H9 (cell line): ENCODE measurements at regions not wholly inside any gene's neighbourhood (a gene's known extent, or its start where the extent isn't known, plus 50 kb on each side); places are given as distances from the start of the nearest gene placed in this dataset.

Experiments
- DNase-seq: peaks from one replicate; pipeline ENCODE4 v3.0.0-alpha.2; 2017
- H2AFZ ChIP-seq: one replicate; pipeline ENCODE4 v1.6.1; 2013; ENCODE audit warnings: mild to moderate bottlenecking, low read length, control low read depth, moderate library complexity
- H2AK5ac ChIP-seq: 2 replicates; pipeline ENCODE4 v1.6.1; 2013; ENCODE audit warnings: low read length, control low read depth, mixed read lengths; ENCODE audit not compliant: insufficient read length
- H2BK120ac ChIP-seq: one replicate; pipeline ENCODE4 v1.6.1; 2013; ENCODE audit warnings: low read depth, mild to moderate bottlenecking, low read length, control low read depth, inconsistent platforms; ENCODE audit not compliant: poor library complexity, severe bottlenecking
- H2BK12ac ChIP-seq: 2 replicates; pipeline ENCODE4 v1.6.1; 2013; ENCODE audit warnings: low read length, control low read depth, mixed read lengths, low read depth; ENCODE audit not compliant: insufficient read length
- H2BK15ac ChIP-seq: 2 replicates; pipeline ENCODE4 v1.6.1; 2013; ENCODE audit warnings: low read depth, low read length, control low read depth
- H2BK20ac ChIP-seq: one replicate; pipeline ENCODE4 v1.6.1; 2013; ENCODE audit warnings: low read depth, mild to moderate bottlenecking, low read length, control low read depth, inconsistent platforms; ENCODE audit not compliant: poor library complexity, severe bottlenecking
- H2BK5ac ChIP-seq: 2 replicates; pipeline ENCODE4 v1.6.1; 2013; ENCODE audit warnings: low read length, control low read depth, mixed read lengths; ENCODE audit not compliant: insufficient read length
- H3K14ac ChIP-seq: 2 replicates; pipeline ENCODE4 v1.6.1; 2013; ENCODE audit warnings: low read length, control low read depth; ENCODE audit not compliant: insufficient read depth
- H3K18ac ChIP-seq: 2 replicates; pipeline ENCODE4 v1.6.1; 2013; ENCODE audit warnings: low read depth, mild to moderate bottlenecking, mixed read lengths, low read length, control low read depth; ENCODE audit not compliant: insufficient read length
- H3K23ac ChIP-seq: 2 replicates; pipeline ENCODE4 v1.6.1; 2013; ENCODE audit warnings: low read length, control low read depth, mixed read lengths, low read depth; ENCODE audit not compliant: insufficient read length
- H3K23me2 ChIP-seq: 2 replicates; pipeline ENCODE4 v1.6.1; 2013; ENCODE audit warnings: low read depth, mild to moderate bottlenecking, mixed read lengths, low read length, control low read depth; ENCODE audit not compliant: insufficient read length, poor library complexity, severe bottlenecking
- H3K27ac ChIP-seq: 2 replicates; pipeline ENCODE4 v1.5.1; 2013; ENCODE audit warnings: low read length, control low read depth, mixed read lengths, low read depth; ENCODE audit not compliant: insufficient read length
- H3K27me3 ChIP-seq: 2 replicates; pipeline ENCODE4 v1.6.1; 2013; ENCODE audit warnings: low read length, control low read depth, inconsistent platforms; ENCODE audit not compliant: insufficient read depth
- H3K4ac ChIP-seq: 2 replicates; pipeline ENCODE4 v1.6.1; 2013; ENCODE audit warnings: low read depth, mild to moderate bottlenecking, control low read depth, inconsistent platforms, low read length, moderate library complexity
- H3K4me1 ChIP-seq: 2 replicates; pipeline ENCODE4 v1.6.1; 2013; ENCODE audit warnings: low read length, control low read depth, inconsistent platforms; ENCODE audit not compliant: insufficient read depth
- H3K4me2 ChIP-seq: 2 replicates; pipeline ENCODE4 v1.6.1; 2013; ENCODE audit warnings: low read length, control low read depth, mixed read lengths; ENCODE audit not compliant: insufficient read length, insufficient read depth
- H3K56ac ChIP-seq: 2 replicates; pipeline ENCODE4 v1.6.1; 2013; ENCODE audit warnings: low read depth, mild to moderate bottlenecking, mixed read lengths, low read length, control low read depth; ENCODE audit not compliant: insufficient read length
- H3K79me1 ChIP-seq: 2 replicates; pipeline ENCODE4 v1.6.1; 2013; ENCODE audit warnings: low read depth, mild to moderate bottlenecking, moderate library complexity, low read length, control low read depth, inconsistent platforms; ENCODE audit not compliant: insufficient read depth, poor library complexity, severe bottlenecking
- H3K79me2 ChIP-seq: 2 replicates; pipeline ENCODE4 v1.6.1; 2013; ENCODE audit warnings: low read length, control low read depth, inconsistent platforms; ENCODE audit not compliant: insufficient read depth
- H3K9ac ChIP-seq: 2 replicates; pipeline ENCODE4 v1.6.1; 2013; ENCODE audit warnings: low read length, control low read depth, mixed read lengths; ENCODE audit not compliant: insufficient read length; ENCODE audit errors: extremely low read depth
- H3K9me3 ChIP-seq: one replicate; pipeline ENCODE4 v1.6.1; 2013; ENCODE audit warnings: low read depth, low read length, inconsistent platforms; ENCODE audit not compliant: control insufficient read depth
- H3T11ph ChIP-seq: one replicate; pipeline ENCODE4 v1.6.1; 2013; ENCODE audit warnings: mild to moderate bottlenecking, low read length, control low read depth, inconsistent platforms
- H4K20me1 ChIP-seq: one replicate; pipeline ENCODE4 v1.6.1; 2013; ENCODE audit not compliant: control insufficient read depth, insufficient read length, insufficient read depth
- H4K5ac ChIP-seq: 2 replicates; pipeline ENCODE4 v1.6.1; 2013; ENCODE audit warnings: low read depth, mild to moderate bottlenecking, mixed read lengths, low read length, control low read depth; ENCODE audit not compliant: insufficient read length
- H4K8ac ChIP-seq: replicated peaks from 2 replicates; pipeline ENCODE4 v1.6.1; 2013; ENCODE audit warnings: low read length, control low read depth, mixed read lengths, low read depth; ENCODE audit not compliant: insufficient read length
- H4K91ac ChIP-seq: 2 replicates; pipeline ENCODE4 v1.6.1; 2013; ENCODE audit warnings: low read depth, mild to moderate bottlenecking, moderate library complexity, mixed read lengths, low read length, control low read depth; ENCODE audit not compliant: insufficient read length
- H3K27ac Mint-ChIP-seq, 3 experiments: 2 replicates in 2 of 3; 3 replicates in 1 of 3; pipeline ENCODE4 v1.8.0; 2020 to 2021; ENCODE audit warnings: mixed read lengths in 3 of 3, mild to moderate bottlenecking in 1 of 3, moderate library complexity in 1 of 3
- H3K27me3 Mint-ChIP-seq: 2 replicates; pipeline ENCODE4 v1.8.0; 2021; ENCODE audit warnings: low read depth, mild to moderate bottlenecking, moderate library complexity, mixed read lengths
- H3K36me3 Mint-ChIP-seq, 3 experiments: 2 replicates in 2 of 3; 3 replicates in 1 of 3; pipeline ENCODE4 v1.8.0; 2020 to 2021; ENCODE audit warnings: low read depth in 3 of 3, mixed read lengths in 3 of 3; ENCODE audit not compliant: insufficient read depth in 1 of 3
- H3K4me1 Mint-ChIP-seq, 2 experiments: 2 replicates each; pipeline ENCODE4 v1.8.0; 2020; ENCODE audit warnings: mixed read lengths in 2 of 2
- H3K4me3 Mint-ChIP-seq, 2 experiments: 2 replicates in 1 of 2; 3 replicates in 1 of 2; pipeline ENCODE4 v1.8.0; 2020 to 2021; ENCODE audit warnings: mild to moderate bottlenecking in 2 of 2, mixed read lengths in 2 of 2, moderate library complexity in 1 of 2
- H3K9me3 Mint-ChIP-seq, 2 experiments: 2 replicates in 1 of 2; 3 replicates in 1 of 2; pipeline ENCODE4 v1.8.0; 2020; ENCODE audit warnings: mild to moderate bottlenecking in 2 of 2, mixed read lengths in 2 of 2, moderate library complexity in 1 of 2
- WGBS: extraction: QIAGEN DNeasy Blood & Tissue Kit; methylation state at CpG from one replicate; pipeline ENCODE4 v1.1.7; 2013; ENCODE audit warnings: missing lambda C conversion rate, low lambda C conversion rate, mixed read lengths; ENCODE audit not compliant: insufficient read length; ENCODE audit errors: extremely low coverage; 5-methylcytosine and 5-hydroxymethylcytosine counted together
- TF ChIP-seq, protein P1 (sequence below): fragments of 200-600 bp; sonication (generic); conservative IDR thresholded peaks from 3 replicates; pipeline ENCODE4 v1.8.0; 2021; ENCODE audit warnings: antibody characterized with exemption, mild to moderate bottlenecking

DNA sequence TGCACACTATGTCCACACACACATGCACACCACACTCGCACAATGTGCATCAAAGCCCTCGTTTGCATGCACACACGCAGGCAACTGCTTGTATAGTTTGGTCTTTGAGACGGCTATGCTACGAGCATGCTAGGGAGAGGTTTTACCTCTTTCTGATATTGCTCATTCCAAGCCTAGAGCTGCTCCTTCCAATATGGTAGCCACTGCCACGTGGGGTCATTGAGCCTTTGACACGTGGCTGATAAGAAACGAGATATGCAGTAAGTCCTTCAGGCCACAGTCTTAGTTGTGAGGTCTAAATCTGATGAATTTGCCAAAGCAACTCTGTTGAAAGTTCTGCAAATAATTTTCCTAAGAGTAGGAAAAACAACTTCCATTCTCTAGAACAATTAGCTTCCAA, 204.4 kb downstream of the KLF6 start:
- WGBS = no CpG with 5 or more reads among the region's 8 CpGs
- no peak overlapping the region for H2AFZ ChIP-seq
- no peak overlapping the region for H2BK12ac ChIP-seq
- no peaks in the 10 kb centered on the region for H3K36me3 Mint-ChIP-seq
- no peak overlapping the region for H4K8ac ChIP-seq
- H3K27me3 Mint-ChIP-seq = no peaks in the 10 kb centered on the region; the same call in 1 of the 2 replicates
- H3K4me1 Mint-ChIP-seq = peaks cover 16% of the 10 kb centered on the region in 2 experiments
- no peak overlapping the region for H3K9ac ChIP-seq
- no peak overlapping the region for H2AK5ac ChIP-seq
- H3K23me2 ChIP-seq = no peaks in the 10 kb centered on the region
- no peaks in the 10 kb centered on the region for H3K79me2 ChIP-seq
- H4K5ac ChIP-seq = peak overlapping the region; percentile 7
- no peak overlapping the region for H3K4me3 Mint-ChIP-seq
- no peak overlapping the region for H3K18ac ChIP-seq
- no peak overlapping the region for H3K56ac ChIP-seq
- H3K4me2 ChIP-seq = no peak overlapping the region
- TF ChIP-seq, protein P1, sequence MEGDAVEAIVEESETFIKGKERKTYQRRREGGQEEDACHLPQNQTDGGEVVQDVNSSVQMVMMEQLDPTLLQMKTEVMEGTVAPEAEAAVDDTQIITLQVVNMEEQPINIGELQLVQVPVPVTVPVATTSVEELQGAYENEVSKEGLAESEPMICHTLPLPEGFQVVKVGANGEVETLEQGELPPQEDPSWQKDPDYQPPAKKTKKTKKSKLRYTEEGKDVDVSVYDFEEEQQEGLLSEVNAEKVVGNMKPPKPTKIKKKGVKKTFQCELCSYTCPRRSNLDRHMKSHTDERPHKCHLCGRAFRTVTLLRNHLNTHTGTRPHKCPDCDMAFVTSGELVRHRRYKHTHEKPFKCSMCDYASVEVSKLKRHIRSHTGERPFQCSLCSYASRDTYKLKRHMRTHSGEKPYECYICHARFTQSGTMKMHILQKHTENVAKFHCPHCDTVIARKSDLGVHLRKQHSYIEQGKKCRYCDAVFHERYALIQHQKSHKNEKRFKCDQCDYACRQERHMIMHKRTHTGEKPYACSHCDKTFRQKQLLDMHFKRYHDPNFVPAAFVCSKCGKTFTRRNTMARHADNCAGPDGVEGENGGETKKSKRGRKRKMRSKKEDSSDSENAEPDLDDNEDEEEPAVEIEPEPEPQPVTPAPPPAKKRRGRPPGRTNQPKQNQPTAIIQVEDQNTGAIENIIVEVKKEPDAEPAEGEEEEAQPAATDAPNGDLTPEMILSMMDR = no peak
- no peak for DNase-seq
- no peak overlapping the region for H2BK20ac ChIP-seq
- H3K9me3 ChIP-seq = no peaks in the 10 kb centered on the region
- H4K20me1 ChIP-seq = no peaks in the 10 kb centered on the region
- no peak overlapping the region for H2BK15ac ChIP-seq
- no peak overlapping the region for H2BK5ac ChIP-seq
- no peak overlapping the region for H3K23ac ChIP-seq
- H3K79me1 ChIP-seq = no peaks in the 10 kb centered on the region
- no peaks in the 10 kb centered on the region; the same call in 1 of the 2 replicates for H3K27me3 ChIP-seq
- H3T11ph ChIP-seq = no peak overlapping the region
- H3K9me3 Mint-ChIP-seq = no peaks in the 10 kb centered on the region
- no peak overlapping the region for H3K14ac ChIP-seq
- H2BK120ac ChIP-seq = no peak overlapping the region
- H4K91ac ChIP-seq = no peak overlapping the region
- no peak overlapping the region for H3K4ac ChIP-seq
- no peak overlapping the region for H3K27ac Mint-ChIP-seq
- no peak overlapping the region for H3K27ac ChIP-seq
- peaks cover 2% of the 10 kb centered on the region; the same call in 1 of the 2 replicates for H3K4me1 ChIP-seq
